ENCODE measurements at regions not wholly inside any gene's neighbourhood (a gene's known extent, or its start where the extent isn't known, plus 50 kb on each side); places are given as distances from the start of the nearest gene placed in this dataset.
"Not testable (repeated sequence)": the region's sequence is repeated elsewhere in the genome, so short reads cannot be mapped to it uniquely, and the experiment has no call there.

DNA sequence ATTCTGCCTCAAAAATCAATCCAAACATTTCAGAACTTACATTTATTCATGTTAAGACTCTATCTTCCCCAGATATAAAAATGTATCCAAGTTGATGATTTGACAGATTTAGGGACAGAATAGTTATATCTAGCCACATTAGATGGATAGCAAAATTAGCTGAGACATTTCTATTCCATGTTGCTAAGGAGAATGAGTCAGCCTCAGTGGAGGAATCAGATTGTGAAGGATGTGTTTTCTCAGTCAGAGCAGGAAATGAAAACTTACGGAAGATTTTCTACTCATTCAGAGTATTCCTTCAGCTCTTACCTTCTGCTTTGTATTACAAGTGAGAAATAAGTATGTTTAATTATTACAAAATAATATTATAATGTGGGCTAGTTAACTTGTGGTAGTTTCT lies 556.3 kb upstream of the ANO3 start:
- DNase-seq = no peak

DNA sequence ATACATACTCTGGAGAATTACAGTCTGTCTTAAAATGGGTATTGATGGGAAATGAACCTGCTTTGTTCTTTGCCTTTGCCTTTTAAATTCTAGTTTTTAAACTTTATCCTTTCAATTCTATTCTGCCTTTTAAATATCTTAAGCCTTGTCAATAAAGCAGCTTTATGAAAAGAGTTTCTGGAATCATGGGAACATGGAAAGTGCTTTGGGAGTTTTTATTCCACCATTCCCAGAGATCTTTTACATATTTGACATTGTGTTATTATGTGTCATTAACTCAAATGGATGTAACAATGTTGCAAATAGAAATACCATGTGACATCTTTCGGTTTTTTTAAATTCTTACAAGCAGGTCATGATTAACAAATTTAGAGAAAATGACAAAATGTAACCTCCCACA lies 555.7 kb upstream of the ANO3 start:
- DNase-seq = no peak

DNA sequence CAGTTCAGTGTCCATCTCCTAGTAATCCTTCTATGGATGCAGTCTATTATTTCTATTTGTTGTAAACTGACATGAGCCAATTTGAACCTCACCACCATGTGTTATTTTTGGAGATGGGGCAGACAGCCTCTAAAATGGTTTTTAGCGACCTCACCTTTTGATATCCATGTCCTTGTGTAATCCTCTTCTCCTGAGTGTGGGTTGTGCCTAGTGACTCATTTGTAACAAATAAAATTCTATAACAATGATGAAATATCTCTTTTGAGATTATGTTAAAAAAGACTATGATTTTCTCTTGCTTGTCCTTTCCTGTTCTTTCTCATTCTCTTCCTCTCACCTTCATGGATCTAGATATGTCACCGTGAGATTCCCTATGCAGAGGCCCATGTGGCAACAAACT lies 554.6 kb upstream of the ANO3 start:
- DNase-seq = no peak

DNA sequence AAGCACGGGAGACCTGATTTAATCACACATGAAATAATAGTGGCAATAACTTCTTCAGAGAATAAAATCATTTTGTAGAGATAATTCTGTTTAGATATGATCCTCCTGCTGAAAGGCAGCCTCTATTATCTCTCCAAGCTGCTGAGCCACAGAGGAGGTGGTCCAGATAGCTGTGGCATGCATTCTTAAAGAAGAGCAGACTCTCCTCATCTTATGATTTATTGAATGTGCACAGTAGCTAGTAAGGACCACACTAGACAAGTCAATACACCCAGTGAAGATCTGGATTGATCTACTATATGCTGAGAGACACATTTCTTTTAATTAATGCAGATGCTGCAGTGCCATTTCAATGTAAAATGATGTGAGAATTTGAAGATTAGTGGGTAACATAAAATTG lies 552.9 kb upstream of the ANO3 start:
- no peak for DNase-seq

DNA sequence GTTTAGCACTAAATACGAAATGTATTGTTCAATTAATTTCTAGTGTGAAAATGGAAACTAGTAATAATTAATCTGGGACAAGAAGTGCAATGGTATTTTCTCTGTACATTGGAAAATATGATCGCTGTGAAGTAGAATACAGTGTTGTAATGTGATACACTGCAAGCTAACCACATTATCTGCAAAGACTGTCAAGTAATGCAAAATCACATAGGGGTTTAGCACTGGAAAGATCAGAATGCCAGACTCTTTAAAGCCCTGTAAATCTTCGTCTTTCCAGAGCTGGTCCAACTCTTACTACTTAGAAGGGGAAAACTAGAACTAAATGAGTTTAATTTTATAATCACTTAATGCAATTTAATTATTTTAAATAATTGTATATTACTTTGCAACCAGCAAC lies 544.5 kb upstream of the ANO3 start:
- no peak for DNase-seq

DNA sequence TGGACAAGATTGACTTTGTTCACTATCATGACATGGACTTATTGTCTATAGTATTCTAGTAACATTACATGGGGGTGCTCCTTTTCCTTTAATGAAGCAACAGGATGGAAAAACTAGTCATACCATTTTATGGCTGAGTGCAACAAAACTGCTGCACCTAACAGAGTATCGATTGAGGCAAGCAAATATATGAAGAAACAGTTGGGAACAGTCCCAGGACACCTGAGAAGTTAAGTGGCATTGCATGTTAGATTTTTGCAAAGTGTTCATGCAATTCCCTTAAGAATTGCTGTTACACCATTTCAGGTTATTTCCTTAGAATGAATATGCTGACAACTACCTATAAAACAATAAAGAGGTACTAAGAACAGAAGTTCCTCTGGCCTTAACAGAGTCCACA lies 541.5 kb upstream of the ANO3 start:
- DNase-seq = no peak

DNA sequence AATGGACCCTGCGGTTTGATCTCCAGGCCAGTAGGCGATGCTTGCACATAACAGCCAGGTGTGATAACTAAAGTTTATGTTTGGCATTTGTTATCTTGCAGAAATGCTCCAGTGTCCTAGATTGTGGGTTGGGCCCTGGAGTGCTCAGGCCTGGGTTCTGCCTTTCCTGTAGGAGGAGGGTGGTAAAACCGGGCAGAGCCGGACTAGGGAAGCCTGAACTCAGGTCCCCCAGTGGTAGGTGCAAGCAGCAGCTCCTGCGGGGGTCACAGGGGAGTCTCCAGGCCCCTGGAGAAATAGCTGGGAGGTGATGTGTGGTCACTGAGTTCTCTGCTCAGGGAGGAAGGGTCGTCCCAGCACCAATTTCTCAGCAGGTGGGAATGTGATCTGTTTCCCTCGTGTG lies 538.3 kb upstream of the ANO3 start:
- DNase-seq = no peak

DNA sequence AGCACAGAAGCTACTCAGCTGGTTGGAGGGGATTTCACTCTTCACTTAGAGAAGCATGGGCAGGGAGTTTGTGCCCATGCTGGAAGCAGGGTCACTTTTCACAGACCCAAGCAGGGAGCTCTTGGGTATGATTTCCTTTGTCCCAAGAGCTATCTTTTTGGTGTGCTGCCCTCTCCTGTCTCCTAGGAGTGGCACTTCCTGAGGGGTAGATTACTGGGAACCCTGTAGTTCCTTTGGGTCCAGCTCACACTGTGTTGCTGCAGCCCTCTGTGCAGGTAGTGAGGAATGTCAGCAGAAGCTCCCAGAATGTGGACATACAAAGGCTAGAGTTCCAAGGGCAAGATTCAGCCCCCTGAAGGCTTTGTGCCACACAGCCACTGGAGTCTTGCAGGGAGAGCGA lies 537.1 kb upstream of the ANO3 start:
- no peak for DNase-seq

DNA sequence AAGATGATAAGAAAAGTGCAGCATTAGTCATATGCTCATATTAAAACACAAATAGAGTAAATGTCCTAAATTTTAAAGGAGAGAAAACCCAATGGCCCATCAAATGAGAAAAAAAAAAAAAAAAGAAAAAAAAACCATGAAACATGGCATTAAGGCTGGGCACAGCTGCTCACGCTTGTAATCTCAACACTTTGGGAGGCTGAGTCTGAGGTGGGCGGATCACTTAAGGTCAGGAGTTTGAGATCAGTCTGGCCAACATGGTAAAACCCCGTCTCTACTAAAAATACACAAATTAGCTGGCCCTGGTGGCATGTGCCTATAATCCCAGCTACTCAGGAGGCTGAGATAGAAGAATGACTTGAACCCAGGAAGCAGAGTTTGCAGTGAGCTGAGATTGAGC lies 515.5 kb upstream of the ANO3 start:
- no peak for DNase-seq

DNA sequence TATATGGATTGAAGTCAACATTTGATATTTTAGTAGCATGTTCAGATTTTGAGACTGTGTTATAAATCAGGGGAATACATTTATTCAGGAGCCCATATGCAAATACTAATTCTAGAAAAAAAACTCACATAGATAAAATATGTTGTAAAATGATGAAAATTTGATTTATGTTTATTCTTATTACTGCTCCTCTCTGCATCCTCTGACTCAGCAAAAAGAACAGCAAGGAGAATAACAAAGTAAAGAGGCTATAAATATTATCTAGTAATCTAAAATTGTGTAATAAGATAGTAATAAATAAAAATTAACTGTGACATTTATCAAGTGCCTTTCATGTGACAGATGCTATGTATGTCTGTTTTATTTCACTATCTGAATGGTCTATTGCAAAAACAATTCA lies 507.2 kb upstream of the ANO3 start:
- no peak for DNase-seq

DNA sequence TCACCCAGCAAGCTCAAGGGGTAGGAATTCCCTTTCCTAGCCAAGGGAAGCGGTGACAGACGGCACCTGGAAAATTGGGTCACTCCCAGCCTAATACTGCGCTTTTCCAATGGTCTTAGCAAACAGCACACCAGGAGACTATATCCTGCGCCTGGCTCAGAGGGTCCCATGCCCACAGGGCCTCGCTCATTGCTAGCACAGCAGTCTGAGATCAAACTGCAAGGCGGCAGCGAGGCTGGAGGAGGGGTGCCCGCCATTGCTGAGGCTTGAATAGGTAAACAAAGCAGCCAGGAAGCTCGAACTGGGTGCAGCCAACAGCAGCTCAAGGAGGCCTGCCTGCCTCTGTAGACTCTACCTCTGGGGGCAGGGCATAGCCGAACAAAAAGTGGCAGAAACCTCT lies 500.4 kb upstream of the ANO3 start:
- not testable (repeated sequence) for DNase-seq

DNA sequence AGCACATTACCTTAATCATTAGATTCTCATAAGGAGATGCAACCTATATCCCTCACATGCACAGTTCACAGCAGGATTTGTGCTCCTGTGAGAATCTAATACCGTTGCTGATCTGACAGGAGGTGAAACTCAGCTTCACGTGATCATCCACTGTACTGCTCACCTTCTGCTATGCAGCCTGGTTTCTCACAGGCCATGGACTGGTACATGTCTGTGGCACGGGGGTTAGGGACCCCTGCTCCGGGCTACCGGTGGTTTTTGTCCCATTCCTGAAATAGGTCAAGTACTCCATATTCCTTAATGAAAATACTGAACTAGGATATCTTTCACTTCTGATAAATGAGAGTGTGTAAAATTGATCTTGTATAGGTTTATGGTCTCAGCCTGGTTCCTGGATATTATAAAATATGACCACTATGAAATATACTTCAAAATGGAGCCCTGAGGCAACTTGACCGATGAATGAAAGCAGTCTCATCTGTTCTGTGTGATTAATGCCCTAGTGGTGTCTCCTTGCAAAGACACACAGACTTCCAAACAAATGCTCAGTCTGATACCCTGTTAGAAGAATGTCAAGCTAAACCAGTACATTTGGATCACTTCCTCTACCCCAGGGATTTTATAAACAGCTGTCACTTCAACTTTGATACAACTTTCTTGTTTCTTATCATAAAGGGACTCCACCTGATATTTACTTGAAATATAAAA lies 492.9 kb upstream of the ANO3 start:
- no peak for DNase-seq

DNA sequence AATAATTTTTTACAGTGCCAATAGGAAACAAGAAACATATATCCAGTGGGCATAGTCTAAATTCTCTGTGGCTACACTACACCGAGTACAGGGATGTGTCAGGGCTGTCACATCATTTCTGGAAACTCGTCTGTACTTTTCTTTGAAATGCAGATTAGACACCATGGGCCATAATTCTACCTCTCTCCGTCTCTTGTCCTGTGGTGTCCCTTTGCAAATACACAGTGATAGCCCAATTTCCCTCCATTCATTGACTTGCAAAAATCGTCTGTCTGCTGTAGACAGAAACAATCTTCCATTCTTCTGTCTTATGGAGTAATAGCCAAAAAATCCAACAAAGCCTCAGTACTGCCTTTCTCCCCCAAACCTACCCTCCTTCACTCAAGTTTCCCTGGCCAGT lies 487.1 kb upstream of the ANO3 start:
- no peak for DNase-seq

DNA sequence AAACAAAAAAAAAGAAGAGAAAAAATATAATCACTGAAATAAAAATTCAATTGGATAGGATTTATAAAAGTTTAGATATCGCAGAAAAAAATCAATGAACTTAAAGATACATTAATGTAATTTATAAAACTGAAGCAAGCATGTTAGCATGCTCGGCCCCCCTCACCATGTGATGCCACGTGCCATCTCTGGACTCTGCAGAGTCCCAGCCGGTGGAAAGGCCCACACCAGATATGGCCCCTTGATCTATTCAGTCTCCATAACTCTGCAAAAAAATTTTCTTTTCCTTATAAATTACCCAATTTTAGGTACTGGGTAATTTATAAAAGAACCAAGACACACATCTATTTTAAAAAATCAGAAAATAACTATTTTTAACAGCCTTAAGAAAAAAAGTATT lies 476.0 kb upstream of the ANO3 start:
- DNase-seq = no peak

DNA sequence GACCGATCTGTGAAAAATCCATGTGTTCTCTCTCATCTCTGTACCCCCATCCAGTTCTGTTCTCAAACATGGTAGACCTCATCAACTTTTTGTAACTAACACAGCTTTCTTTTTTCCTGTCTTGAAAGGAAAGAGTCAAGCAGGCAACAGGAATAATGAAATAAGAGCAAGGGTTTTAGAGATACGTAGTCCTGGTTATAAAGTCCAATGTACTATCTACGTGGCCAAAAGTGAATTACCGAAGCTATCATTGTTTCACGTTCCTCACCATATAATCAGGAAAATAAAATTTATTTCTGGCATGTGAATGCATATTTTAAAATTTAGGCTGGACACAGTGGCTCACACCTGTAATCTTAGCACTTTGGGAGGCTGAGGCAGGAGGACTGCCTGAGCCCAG lies 472.2 kb upstream of the ANO3 start:
- DNase-seq = no peak

DNA sequence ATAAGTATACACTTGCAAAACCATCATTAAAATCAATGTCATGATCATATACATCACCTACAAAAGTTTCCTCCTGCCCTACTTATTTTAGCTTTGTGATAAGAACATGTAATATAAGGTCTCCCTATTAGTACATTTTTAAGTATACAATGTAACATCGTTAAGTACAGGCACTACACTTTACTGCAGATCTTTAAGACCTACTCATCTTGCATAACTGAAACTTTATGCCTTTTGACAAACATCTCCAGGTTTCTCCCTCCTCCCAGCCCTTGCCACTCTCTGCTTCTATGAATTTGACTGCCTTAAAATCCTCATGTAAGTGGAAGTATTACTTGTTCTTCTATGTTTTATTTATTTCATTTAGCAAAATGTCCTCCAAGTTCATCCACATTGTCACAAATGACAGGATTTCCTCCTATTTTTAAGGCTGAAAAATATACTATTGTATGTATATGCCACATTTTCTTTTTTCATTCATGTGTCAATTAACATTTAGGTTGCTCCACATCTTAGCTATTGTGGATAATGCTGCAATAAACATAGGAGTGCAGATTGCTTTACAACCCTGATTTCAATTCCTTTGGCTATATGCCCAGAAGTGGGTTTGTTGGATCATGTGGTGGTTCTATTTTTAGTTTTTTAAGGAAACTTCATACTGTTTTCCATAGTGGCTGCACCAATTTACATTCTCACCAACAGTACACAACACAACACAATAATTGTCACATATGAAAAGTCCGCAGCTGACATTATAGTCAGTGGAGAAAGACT lies 471.1 kb upstream of the ANO3 start:
- DNase-seq = no peak

DNA sequence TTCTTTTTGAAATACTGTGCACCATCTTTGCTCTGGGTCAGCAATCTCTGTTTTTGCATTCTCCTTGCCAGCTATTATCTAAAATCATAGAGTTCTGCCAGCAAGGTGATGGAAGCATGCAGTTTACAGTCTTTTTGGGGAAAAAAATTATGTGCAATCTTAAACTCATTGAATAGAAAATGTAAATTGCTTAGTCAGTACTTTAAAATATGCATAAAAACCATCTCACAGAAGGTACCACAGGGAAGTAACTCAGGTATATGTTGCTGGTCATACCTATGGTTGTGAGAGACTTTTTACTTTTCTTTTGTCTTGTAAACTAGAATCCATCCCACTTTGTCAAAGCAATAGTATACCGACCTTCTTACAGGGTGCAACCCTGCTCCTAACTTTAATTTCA lies 469.8 kb upstream of the ANO3 start:
- DNase-seq = no peak

DNA sequence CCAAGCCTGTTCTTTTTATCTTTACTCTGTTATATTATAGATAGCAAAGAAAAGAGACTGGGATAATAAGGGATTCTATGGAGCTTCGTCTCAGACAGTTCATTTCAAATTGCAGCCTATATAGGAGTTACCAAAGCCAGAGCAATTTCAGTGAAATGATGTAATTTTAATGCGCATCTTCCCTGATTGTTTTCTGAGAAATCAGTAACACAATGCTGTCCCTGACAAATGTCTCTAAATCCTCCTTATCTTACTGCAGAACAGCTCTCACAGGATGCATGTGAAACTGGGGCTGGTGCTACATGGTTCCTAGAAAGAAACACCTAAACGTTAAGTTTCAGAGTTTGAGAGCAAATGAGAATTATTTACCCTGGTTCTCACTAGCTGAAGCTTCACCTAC lies 467.9 kb upstream of the ANO3 start:
- DNase-seq = no peak

DNA sequence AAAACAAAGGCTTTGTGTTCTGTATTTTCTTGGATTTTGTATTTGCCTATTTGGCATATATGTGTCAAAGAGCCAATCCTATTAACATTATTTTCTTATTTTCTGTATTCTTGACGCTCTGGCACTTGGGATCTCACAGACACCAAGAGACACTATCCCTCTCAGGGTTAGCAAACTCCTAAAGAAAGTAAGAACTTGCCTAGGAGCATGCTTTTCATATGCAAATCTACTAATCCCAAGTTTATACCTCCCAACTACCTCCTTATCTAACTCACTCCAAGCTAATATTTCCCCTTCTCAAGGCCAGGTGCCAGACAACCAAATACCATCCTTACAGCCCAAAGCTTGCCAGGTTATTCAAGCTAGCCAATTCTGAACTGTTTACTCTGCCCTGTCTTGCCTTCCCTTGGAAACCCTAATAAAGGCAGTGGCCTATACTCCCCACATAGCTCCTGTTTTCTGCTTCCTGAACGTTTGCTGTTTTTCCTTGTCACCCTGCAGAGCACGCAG lies 455.4 kb upstream of the ANO3 start:
- DNase-seq = no peak

DNA sequence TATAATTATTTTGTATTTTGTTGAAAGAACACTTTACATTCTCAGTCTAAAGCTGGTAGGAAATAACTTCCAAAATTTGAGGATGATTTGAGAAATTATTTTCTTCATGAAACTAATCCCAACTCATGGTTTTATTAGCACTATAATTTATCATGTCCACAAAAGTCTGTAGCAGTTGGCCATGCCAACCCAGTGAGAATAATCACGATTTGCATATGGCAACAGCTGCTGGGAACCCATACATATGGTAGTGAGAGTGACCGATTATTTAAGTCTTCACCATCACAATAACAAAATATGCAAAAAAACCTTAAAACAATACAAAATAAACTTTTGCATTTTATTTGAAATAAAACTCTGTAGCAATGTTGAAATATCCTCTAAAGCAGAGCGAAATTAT lies 445.9 kb upstream of the ANO3 start:
- no peak for DNase-seq

DNA sequence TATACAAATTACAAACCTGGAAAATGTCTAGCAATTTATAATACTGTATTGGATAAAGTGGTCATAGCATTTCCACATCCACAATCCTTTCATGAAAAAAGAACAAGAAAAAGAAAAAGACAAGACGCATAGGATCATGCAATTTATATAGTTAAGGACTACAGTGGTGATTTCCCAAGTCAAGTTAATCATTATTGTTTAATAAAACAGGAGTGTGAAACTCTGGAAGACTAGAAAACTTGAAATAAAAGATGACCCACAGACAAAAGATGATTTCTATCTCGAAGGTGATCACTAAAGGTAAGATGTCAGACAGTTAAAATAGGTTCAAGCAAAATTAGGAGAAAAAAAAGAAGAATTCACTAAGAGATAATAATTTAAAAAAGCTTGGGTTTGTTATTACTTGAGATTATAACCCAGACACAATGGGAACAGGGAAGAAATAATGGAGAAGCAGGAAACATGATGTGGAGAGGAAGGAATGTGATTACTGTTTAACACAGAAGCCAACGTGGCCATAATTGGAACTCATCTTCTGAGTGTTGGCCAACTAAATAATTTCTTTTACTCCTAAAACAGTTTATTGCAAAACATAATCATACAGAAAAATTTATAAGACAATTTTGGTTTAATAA lies 441.2 kb upstream of the ANO3 start:
- DNase-seq = no peak

DNA sequence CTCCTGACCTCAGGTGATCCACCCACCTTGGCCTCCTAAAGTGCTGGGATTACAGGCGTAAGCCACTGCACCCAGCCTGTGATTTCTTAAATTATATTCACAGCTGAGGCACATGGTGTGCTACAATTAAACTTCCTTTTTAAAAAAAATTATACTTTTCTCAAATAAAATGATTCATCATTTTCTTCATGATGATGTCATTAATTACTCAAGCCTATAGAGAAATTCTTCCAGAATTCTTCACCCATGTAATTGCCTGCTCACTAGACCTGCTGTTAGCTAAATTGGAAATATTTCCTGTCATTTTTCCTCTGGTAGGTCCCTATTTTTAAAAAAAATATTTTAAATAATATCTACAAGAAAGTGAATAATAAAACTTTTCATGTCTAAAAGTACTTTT lies 440.0 kb upstream of the ANO3 start:
- no peak for DNase-seq

DNA sequence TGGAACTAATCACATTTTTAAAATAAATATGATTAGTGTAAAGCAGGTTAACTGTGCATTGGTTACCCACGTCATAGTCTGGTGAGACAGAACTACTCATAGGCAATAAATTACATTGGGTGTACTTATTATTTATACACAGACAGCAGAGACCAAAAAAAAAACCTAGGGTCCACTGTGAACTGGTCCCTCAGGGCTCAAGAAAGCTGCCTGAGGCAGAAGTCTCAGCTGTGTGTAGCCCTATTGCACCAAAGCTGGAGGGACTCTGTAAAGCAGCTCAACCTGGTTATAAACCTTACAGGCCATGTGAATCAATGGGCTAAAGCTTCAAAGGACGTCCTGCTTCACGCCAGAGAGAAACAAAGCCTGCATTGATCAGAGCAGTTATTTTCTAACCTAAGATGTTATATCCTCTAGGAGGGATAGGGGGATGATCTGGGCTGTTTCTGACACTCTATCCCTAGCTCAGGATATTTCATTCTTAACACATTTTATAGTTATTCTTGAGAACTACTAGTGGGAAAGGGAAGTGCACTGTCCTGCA lies 432.2 kb upstream of the ANO3 start:
- DNase-seq = no peak

DNA sequence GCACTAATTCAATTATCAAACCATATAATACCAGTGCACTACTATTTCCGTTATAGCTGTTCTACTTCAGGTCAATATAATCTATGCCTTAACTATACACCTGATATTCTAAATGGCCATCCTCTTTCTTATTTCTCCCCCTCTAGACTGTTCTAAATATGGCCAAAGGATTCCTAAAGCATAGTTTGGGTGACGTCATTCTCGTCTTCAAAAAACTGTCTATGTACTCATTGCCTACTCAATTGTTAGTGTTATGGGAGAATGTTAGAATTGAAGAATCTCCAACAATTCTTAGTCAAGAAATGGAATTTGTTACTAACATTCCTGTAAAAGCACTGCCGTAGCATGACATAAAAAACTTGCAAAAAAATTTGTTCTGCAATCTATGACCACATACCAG lies 431.1 kb upstream of the ANO3 start:
- no peak for DNase-seq
